ENCODE measurements at regions not wholly inside any gene's neighbourhood (a gene's known extent, or its start where the extent isn't known, plus 50 kb on each side); places are given as distances from the start of the nearest gene placed in this dataset.
"Not testable (repeated sequence)": the region's sequence is repeated elsewhere in the genome, so short reads cannot be mapped to it uniquely, and the experiment has no call there.

- H3K9me3 Mint-ChIP-seq = peaks cover 0 to 9% (median 4%) of the 10 kb centered on the region in 6 donors
- H3K4me1 Mint-ChIP-seq = no peaks in the 10 kb centered on the region
- DNase-seq = no peak
- H3K4me3 Mint-ChIP-seq = no peak overlapping the region
- H3K36me3 Mint-ChIP-seq = no peaks in the 10 kb centered on the region
- peaks cover 0 to 1% (median 0%) of the 10 kb centered on the region in 3 donors for H3K27me3 Mint-ChIP-seq (ENCODE audit: low read depth in 3 of 3)
- no peak overlapping the region for H3K27ac Mint-ChIP-seq
These were observed 615.0 kb upstream of the CHD1 start for GRCh38 chr5:99543841-99544240.

- H3K4me1 Mint-ChIP-seq; H3K36me3 Mint-ChIP-seq; H3K27me3 Mint-ChIP-seq (ENCODE audit: low read depth in 3 of 3); DNase-seq; H3K4me3 Mint-ChIP-seq; H3K9me3 Mint-ChIP-seq; H3K27ac Mint-ChIP-seq: not testable (repeated sequence)
These were observed 605.4 kb upstream of the CHD1 start for GRCh38 chr5:99534241-99534640.

- H3K36me3 Mint-ChIP-seq; H3K4me3 Mint-ChIP-seq; H3K9me3 Mint-ChIP-seq; H3K27ac Mint-ChIP-seq; H3K4me1 Mint-ChIP-seq; DNase-seq; H3K27me3 Mint-ChIP-seq (ENCODE audit: low read depth in 3 of 3): not testable (repeated sequence)
These were observed 592.9 kb upstream of the CHD1 start for GRCh38 chr5:99521666-99522065.

GRCh38 chr5:99515864-99516490 lies 587.2 kb upstream of the CHD1 start:
- H3K27me3 Mint-ChIP-seq (ENCODE audit: low read depth in 3 of 3); H3K9me3 Mint-ChIP-seq; H3K36me3 Mint-ChIP-seq; DNase-seq; H3K4me3 Mint-ChIP-seq; H3K4me1 Mint-ChIP-seq; H3K27ac Mint-ChIP-seq: not testable (repeated sequence)

- H3K27ac Mint-ChIP-seq; H3K27me3 Mint-ChIP-seq (ENCODE audit: low read depth in 3 of 3); H3K36me3 Mint-ChIP-seq; H3K4me3 Mint-ChIP-seq; DNase-seq; H3K4me1 Mint-ChIP-seq: not testable (repeated sequence)
- H3K9me3 Mint-ChIP-seq = peaks cover 4 to 11% (median 7%) of the 10 kb centered on the region in 6 donors
These were observed 581.5 kb upstream of the CHD1 start for GRCh38 chr5:99510237-99510866.

- H3K36me3 Mint-ChIP-seq; H3K4me3 Mint-ChIP-seq; H3K4me1 Mint-ChIP-seq; H3K27ac Mint-ChIP-seq; DNase-seq; H3K27me3 Mint-ChIP-seq (ENCODE audit: low read depth in 3 of 3): not testable (repeated sequence)
- H3K9me3 Mint-ChIP-seq = peaks cover 4 to 11% (median 9%) of the 10 kb centered on the region in 6 donors
These were observed 580.3 kb upstream of the CHD1 start for GRCh38 chr5:99509064-99509463.

- not testable (repeated sequence) for H3K4me3 Mint-ChIP-seq; H3K27me3 Mint-ChIP-seq (ENCODE audit: low read depth in 3 of 3); H3K36me3 Mint-ChIP-seq; H3K4me1 Mint-ChIP-seq; H3K27ac Mint-ChIP-seq; H3K9me3 Mint-ChIP-seq; DNase-seq
These were observed 566.6 kb upstream of the CHD1 start for GRCh38 chr5:99495456-99495855.

- H3K36me3 Mint-ChIP-seq; DNase-seq; H3K4me3 Mint-ChIP-seq; H3K27ac Mint-ChIP-seq; H3K9me3 Mint-ChIP-seq; H3K27me3 Mint-ChIP-seq (ENCODE audit: low read depth in 3 of 3); H3K4me1 Mint-ChIP-seq: not testable (repeated sequence)
These were observed 549.6 kb upstream of the CHD1 start for GRCh38 chr5:99478450-99478849.

GRCh38 chr5:99473328-99473727 lies 544.5 kb upstream of the CHD1 start:
- not testable (repeated sequence) for H3K27me3 Mint-ChIP-seq (ENCODE audit: low read depth in 3 of 3); H3K36me3 Mint-ChIP-seq; H3K9me3 Mint-ChIP-seq; H3K4me1 Mint-ChIP-seq; H3K4me3 Mint-ChIP-seq; H3K27ac Mint-ChIP-seq; DNase-seq

- not testable (repeated sequence) for H3K27me3 Mint-ChIP-seq (ENCODE audit: low read depth in 3 of 3); H3K36me3 Mint-ChIP-seq; H3K4me1 Mint-ChIP-seq; H3K27ac Mint-ChIP-seq; DNase-seq; H3K4me3 Mint-ChIP-seq; H3K9me3 Mint-ChIP-seq
These were observed 542.9 kb upstream of the CHD1 start for GRCh38 chr5:99471726-99472125.

- not testable (repeated sequence) for H3K4me1 Mint-ChIP-seq; H3K9me3 Mint-ChIP-seq; DNase-seq; H3K27ac Mint-ChIP-seq; H3K36me3 Mint-ChIP-seq; H3K4me3 Mint-ChIP-seq; H3K27me3 Mint-ChIP-seq (ENCODE audit: low read depth in 3 of 3)
These were observed 542.4 kb upstream of the CHD1 start for GRCh38 chr5:99471178-99471577.

- H3K36me3 Mint-ChIP-seq = not testable (repeated sequence)
These were observed 541.8 kb upstream of the CHD1 start for GRCh38 chr5:99470636-99471035.

GRCh38 chr5:99460701-99461100 lies 531.9 kb upstream of the CHD1 start:
- Mint-ChIP-seq H3K36me3 (no peaks in the 10 kb centered on the region), H3K27me3 (ENCODE audit: low read depth in 3 of 3) (peaks cover 0 to 2% (median 0%) of the 10 kb centered on the region in 3 donors), H3K9me3 (peaks cover 0 to 18% (median 4%) of the 10 kb centered on the region in 6 donors), H3K4me1 (no peaks in the 10 kb centered on the region), H3K4me3 (no peak overlapping the region), H3K27ac (no peak overlapping the region)
- DNase-seq = no peak

More at GRCh38 chr5:99470636-99471035, 541.8 kb upstream of the CHD1 start:
- not testable (repeated sequence) for DNase-seq; H3K4me1 Mint-ChIP-seq; H3K4me3 Mint-ChIP-seq; H3K9me3 Mint-ChIP-seq; H3K27me3 Mint-ChIP-seq (ENCODE audit: low read depth in 3 of 3); H3K27ac Mint-ChIP-seq

GRCh38 chr5:99453196-99453595 lies 524.4 kb upstream of the CHD1 start:
- Mint-ChIP-seq H3K27ac (no peak overlapping the region), H3K4me3 (no peak overlapping the region), H3K36me3 (no peaks in the 10 kb centered on the region), H3K9me3 (peaks cover 0 to 11% (median 0%) of the 10 kb centered on the region in 6 donors), H3K27me3 (ENCODE audit: low read depth in 3 of 3) (no peaks in the 10 kb centered on the region), H3K4me1 (no peaks in the 10 kb centered on the region)
- DNase-seq = no peak

- Mint-ChIP-seq H3K36me3 (no peaks in the 10 kb centered on the region), H3K27ac (no peak overlapping the region), H3K9me3 (peaks cover 0 to 5% (median 2%) of the 10 kb centered on the region in 6 donors), H3K27me3 (ENCODE audit: low read depth in 3 of 3) (no peaks in the 10 kb centered on the region), H3K4me3 (no peak overlapping the region), H3K4me1 (no peaks in the 10 kb centered on the region)
- no peak for DNase-seq
These were observed 521.0 kb upstream of the CHD1 start for GRCh38 chr5:99449786-99450185.

Data from immature natural killer cell (primary cell).